OCI-LY1 (cell line): ENCODE measurements at regions not wholly inside any gene's neighbourhood (a gene's known extent, or its start where the extent isn't known, plus 50 kb on each side); places are given as distances from the start of the nearest gene placed in this dataset.

ENCODE experiments used
- H2AFZ ChIP-seq: fragments of 200-600 bp; sonication (generic), shearing (Covaris generic); 2 replicates; pipeline ENCODE4 v1.6.0; 2014; ENCODE audit warnings: antibody characterized with exemption, mild to moderate bottlenecking, low read length
- H3F3A ChIP-seq: fragments of 200-600 bp; sonication (generic), shearing (Covaris generic); 2 replicates; pipeline ENCODE4 v1.6.0; 2014; ENCODE audit warnings: mild to moderate bottlenecking, antibody characterized with exemption, low read length, moderate library complexity; ENCODE audit not compliant: insufficient read depth
- H3K27ac ChIP-seq: fragments of 200-600 bp; sonication (generic); 2 replicates; pipeline ENCODE4 v1.5.1; 2014; ENCODE audit warnings: low read length, mixed run types, mild to moderate bottlenecking, low read depth; ENCODE audit not compliant: poor library complexity, severe bottlenecking
- H3K27me3 ChIP-seq: fragments of 200-600 bp; sonication (generic); 2 replicates; pipeline ENCODE4 v1.6.0; 2014; ENCODE audit warnings: antibody characterized with exemption, mild to moderate bottlenecking, low read length, moderate library complexity; ENCODE audit not compliant: insufficient read depth
- H3K36me3 ChIP-seq: fragments of 200-600 bp; sonication (generic); 2 replicates; pipeline ENCODE4 v1.6.1; 2014; ENCODE audit warnings: mild to moderate bottlenecking, antibody characterized with exemption, low read length, moderate library complexity, mixed read lengths; ENCODE audit not compliant: insufficient read depth
- H3K4me1 ChIP-seq: fragments of 200-600 bp; sonication (generic); 2 replicates; pipeline ENCODE4 v1.5.1; 2014; ENCODE audit warnings: mild to moderate bottlenecking, low read length, moderate library complexity; ENCODE audit not compliant: insufficient read depth, severe bottlenecking
- H3K4me2 ChIP-seq: fragments of 200-600 bp; sonication (generic), shearing (Covaris generic); 2 replicates; pipeline ENCODE4 v1.6.1; 2014; ENCODE audit warnings: low read length
- H3K4me3 ChIP-seq: fragments of 200-600 bp; sonication (generic); 2 replicates; pipeline ENCODE4 v1.5.1; 2014; ENCODE audit warnings: low read length, low read depth, mild to moderate bottlenecking, mixed read lengths; ENCODE audit not compliant: poor library complexity, severe bottlenecking
- H3K79me2 ChIP-seq: fragments of 200-600 bp; shearing (Covaris generic); 2 replicates; pipeline ENCODE4 v1.6.1; 2016; ENCODE audit warnings: mixed run types, low read length, mixed read lengths; ENCODE audit not compliant: insufficient read depth
- H3K9ac ChIP-seq: fragments of 200-600 bp; sonication (generic), shearing (Covaris generic); 2 replicates; pipeline ENCODE4 v1.6.1; 2014; ENCODE audit warnings: mild to moderate bottlenecking, low read length, mixed read lengths
- H3K9me2 ChIP-seq: fragments of 200-600 bp; sonication (generic), shearing (Covaris generic); 2 replicates; pipeline ENCODE4 v1.6.1; 2014; ENCODE audit warnings: low read depth, mild to moderate bottlenecking, low read length, mixed read lengths
- H3K9me3 ChIP-seq: fragments of 200-600 bp; shearing (Covaris generic); 2 replicates; pipeline ENCODE4 v1.6.1; 2014; ENCODE audit warnings: low read length, mixed read lengths
- H4K20me1 ChIP-seq: fragments of 200-600 bp; sonication (generic), shearing (Covaris generic); 2 replicates; pipeline ENCODE4 v1.6.0; 2016; ENCODE audit warnings: mild to moderate bottlenecking, low read length; ENCODE audit not compliant: insufficient read depth
- EZH2 ChIP-seq: fragments of 200-600 bp; sonication (generic), shearing (Covaris generic); IDR thresholded peaks from 2 replicates; pipeline ENCODE4 v1.8.0; 2017; ENCODE audit warnings: borderline replicate concordance, mixed run types, mild to moderate bottlenecking, antibody characterized with exemption, low read length, moderate library complexity, mixed read lengths
- TF ChIP-seq, protein P1 (sequence below): fragments of 200-600 bp; sonication (generic), shearing (Covaris generic); IDR thresholded peaks from 2 replicates; pipeline ENCODE4 v1.5.1; 2017; ENCODE audit warnings: mild to moderate bottlenecking, antibody characterized with exemption, low read length, moderate library complexity, mixed read lengths

DNA sequence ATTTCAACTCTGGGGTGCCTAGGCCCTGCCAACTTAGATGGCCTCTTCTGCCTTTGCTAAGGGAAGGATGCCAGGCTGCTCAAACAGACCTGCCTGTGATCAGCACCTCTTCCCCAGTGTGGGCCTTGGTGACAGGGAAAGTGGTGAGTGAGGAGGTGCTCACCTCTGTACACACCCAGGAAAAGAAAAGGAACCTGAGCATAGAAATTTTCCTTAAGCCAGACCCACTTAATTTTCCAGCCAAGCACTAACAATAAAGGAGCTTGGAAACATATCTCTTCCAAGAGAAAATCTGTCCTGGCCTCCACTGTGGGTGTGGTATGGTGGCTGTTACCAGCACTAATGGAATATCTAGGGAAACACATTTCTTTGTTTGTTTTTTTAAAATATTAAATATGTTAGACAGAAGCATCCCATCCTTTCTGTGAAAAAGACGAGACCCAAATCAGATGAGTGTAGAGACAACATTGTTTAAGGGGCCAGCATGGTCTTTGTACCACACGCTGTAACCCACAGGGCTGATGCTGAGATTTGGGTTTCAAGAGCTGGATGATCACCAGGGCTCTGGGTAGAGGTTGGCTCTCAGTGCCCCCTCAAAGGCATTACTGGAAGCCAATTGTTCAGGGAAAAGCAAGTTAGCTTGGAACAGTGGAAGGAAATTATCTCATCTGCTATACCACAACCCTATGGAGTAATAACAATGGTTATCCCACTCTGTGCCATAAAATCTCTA is 472.2 kb downstream of the INSC start:
- no peak for TF ChIP-seq EZH2
- TF ChIP-seq, protein P1, sequence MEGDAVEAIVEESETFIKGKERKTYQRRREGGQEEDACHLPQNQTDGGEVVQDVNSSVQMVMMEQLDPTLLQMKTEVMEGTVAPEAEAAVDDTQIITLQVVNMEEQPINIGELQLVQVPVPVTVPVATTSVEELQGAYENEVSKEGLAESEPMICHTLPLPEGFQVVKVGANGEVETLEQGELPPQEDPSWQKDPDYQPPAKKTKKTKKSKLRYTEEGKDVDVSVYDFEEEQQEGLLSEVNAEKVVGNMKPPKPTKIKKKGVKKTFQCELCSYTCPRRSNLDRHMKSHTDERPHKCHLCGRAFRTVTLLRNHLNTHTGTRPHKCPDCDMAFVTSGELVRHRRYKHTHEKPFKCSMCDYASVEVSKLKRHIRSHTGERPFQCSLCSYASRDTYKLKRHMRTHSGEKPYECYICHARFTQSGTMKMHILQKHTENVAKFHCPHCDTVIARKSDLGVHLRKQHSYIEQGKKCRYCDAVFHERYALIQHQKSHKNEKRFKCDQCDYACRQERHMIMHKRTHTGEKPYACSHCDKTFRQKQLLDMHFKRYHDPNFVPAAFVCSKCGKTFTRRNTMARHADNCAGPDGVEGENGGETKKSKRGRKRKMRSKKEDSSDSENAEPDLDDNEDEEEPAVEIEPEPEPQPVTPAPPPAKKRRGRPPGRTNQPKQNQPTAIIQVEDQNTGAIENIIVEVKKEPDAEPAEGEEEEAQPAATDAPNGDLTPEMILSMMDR = no peak

DNA sequence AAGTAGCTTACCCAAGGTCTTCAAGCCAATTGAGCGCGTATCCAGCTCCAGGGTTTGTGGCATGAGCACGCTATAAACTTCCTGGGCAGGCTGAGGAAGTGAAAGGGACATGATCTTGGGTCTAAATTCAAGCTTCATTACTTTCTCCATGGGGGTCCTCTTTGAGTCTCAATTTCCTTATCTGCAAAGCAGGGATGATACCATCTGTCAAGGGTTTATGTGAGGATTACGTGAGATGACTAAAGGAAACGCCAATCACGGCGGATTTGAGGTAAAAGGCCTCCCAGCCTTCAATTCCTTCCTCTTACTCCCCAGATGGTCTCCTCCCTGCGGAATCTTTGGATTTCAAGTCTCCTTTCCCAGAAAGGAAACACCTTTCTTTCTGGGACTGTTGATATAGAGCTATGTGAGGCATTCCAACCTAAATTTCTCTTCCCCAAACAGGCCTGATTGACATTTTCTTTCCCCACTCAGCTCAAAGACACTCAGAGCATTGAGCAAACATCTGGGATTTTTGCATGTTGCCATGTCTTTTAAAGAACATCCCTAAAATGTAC is 474.4 kb downstream of the INSC start:
- H3K9me2 ChIP-seq = no peaks in the 10 kb centered on the region
- H3K27me3 ChIP-seq = no peaks in the 10 kb centered on the region
- no peaks in the 10 kb centered on the region for H3K36me3 ChIP-seq
- no peak overlapping the region for H3K9ac ChIP-seq
- H3F3A ChIP-seq = no peaks in the 10 kb centered on the region
- no peaks in the 10 kb centered on the region for H4K20me1 ChIP-seq
- TF ChIP-seq, protein P1 = no peak
- TF ChIP-seq EZH2 = no peak
- no peak overlapping the region for H3K4me2 ChIP-seq
- no peak overlapping the region for H3K4me3 ChIP-seq
- no peaks in the 10 kb centered on the region for H3K79me2 ChIP-seq
- H3K4me1 ChIP-seq = no peaks in the 10 kb centered on the region
- H2AFZ ChIP-seq = no peak overlapping the region
- H3K9me3 ChIP-seq = no peaks in the 10 kb centered on the region
- H3K27ac ChIP-seq = no peak overlapping the region

More for the DNA sequence above, 472.2 kb downstream of the INSC start:
- H3F3A ChIP-seq = no peaks in the 10 kb centered on the region
- no peak overlapping the region for H3K9ac ChIP-seq
- no peak overlapping the region for H3K4me2 ChIP-seq
- no peak overlapping the region for H3K4me3 ChIP-seq
- H3K4me1 ChIP-seq = no peaks in the 10 kb centered on the region
- no peak overlapping the region for H2AFZ ChIP-seq
- H4K20me1 ChIP-seq = no peaks in the 10 kb centered on the region
- H3K9me3 ChIP-seq = no peaks in the 10 kb centered on the region
- H3K36me3 ChIP-seq = no peaks in the 10 kb centered on the region
- no peaks in the 10 kb centered on the region for H3K9me2 ChIP-seq
- H3K27ac ChIP-seq = no peak overlapping the region
- no peaks in the 10 kb centered on the region for H3K79me2 ChIP-seq
- H3K27me3 ChIP-seq = no peaks in the 10 kb centered on the region

DNA sequence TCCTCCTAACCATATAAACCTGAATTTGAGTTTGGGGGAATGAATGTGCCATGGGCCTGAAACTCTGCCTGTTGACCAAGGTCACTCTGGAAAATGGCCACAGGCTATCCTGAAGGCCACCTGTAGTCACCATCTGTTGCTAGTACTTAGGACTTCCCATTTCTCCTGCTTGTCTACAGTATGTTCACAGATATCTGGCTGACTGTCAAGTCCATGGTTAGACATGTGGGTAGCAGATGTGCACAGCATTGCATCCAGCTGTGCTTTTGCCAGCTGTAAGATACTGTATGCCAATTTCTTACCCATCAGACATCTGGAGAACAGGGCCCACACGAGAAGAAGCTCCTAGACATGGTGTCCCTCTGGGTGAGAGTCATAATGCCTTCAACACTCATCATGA is 475.4 kb downstream of the INSC start:
- H3K9me3 ChIP-seq = no peaks in the 10 kb centered on the region
- no peak overlapping the region for H3K9ac ChIP-seq
- H4K20me1 ChIP-seq = no peaks in the 10 kb centered on the region
- no peaks in the 10 kb centered on the region for H3K4me1 ChIP-seq
- H3K36me3 ChIP-seq = no peaks in the 10 kb centered on the region
- H3K9me2 ChIP-seq = no peaks in the 10 kb centered on the region
- H3K4me3 ChIP-seq = no peak overlapping the region
- no peak overlapping the region for H3K27ac ChIP-seq
- H3K4me2 ChIP-seq = no peak overlapping the region
- no peaks in the 10 kb centered on the region for H3K79me2 ChIP-seq
- no peaks in the 10 kb centered on the region for H3K27me3 ChIP-seq
- no peaks in the 10 kb centered on the region for H3F3A ChIP-seq
- H2AFZ ChIP-seq = no peak overlapping the region
- TF ChIP-seq EZH2 = no peak
- TF ChIP-seq, protein P1 = no peak
